H1 (cell line): ENCODE measurements at regions not wholly inside any gene's neighbourhood (a gene's known extent, or its start where the extent isn't known, plus 50 kb on each side); places are given as distances from the start of the nearest gene placed in this dataset.

Experiments
- CTCF ChIA-PET: fragments of 300-600 bp; sonication (Branson Sonifier 250); formaldehyde crosslinking; loops from one replicate; lab custom pipeline; 2021; ENCODE audit not compliant: partially characterized antibody; lab: Charles Lee
- POLR2A ChIA-PET: fragments of 300-600 bp; sonication (Branson Sonifier 250); formaldehyde crosslinking; loops from one replicate; lab custom pipeline; 2021; ENCODE audit warnings: inconsistent platforms; ENCODE audit not compliant: partially characterized antibody; lab: Charles Lee
- DNase-seq, 2 experiments: peaks; one replicate each; pipeline versions ENCODE4 v3.0.0 to v3.0.0-alpha.2; 2010 to 2022; ENCODE audit warnings: low spot score in 2 of 2, low read depth in 1 of 2, mixed read lengths in 1 of 2
- FAIRE-seq: peaks from 2 replicates; lab custom pipeline; 2011; peaks lifted over from hg19 to GRCh38; lab: Jason Lieb, UNC
- H2AFZ ChIP-seq: 2 replicates; pipeline ENCODE4 v1.8.1; 2012; ENCODE audit warnings: low read length, inconsistent platforms
- H2AK5ac ChIP-seq: 2 replicates; pipeline ENCODE4 v1.6.1; 2013; ENCODE audit warnings: low read depth, low read length
- H2BK120ac ChIP-seq: replicated peaks from 2 replicates; pipeline ENCODE3; 2013; ENCODE audit warnings: low read depth, low read length, inconsistent platforms
- H2BK12ac ChIP-seq: 2 replicates; pipeline ENCODE4 v1.6.1; 2013; ENCODE audit warnings: low read depth, low read length
- H2BK15ac ChIP-seq: 2 replicates; pipeline ENCODE4 v1.6.1; 2013; ENCODE audit warnings: low read length
- H2BK20ac ChIP-seq: 2 replicates; pipeline ENCODE4 v1.6.1; 2013; ENCODE audit warnings: low read length
- H2BK5ac ChIP-seq: 2 replicates; pipeline ENCODE4 v1.6.1; 2013; ENCODE audit warnings: low read depth, low read length
- H3K14ac ChIP-seq: 2 replicates; pipeline ENCODE4 v1.6.1; 2013; ENCODE audit warnings: inconsistent platforms; ENCODE audit not compliant: insufficient read length
- H3K18ac ChIP-seq: 2 replicates; pipeline ENCODE4 v1.6.1; 2013; ENCODE audit warnings: low read length; ENCODE audit errors: extremely low read depth
- H3K23ac ChIP-seq: 2 replicates; pipeline ENCODE4 v1.6.1; 2013; ENCODE audit warnings: inconsistent platforms; ENCODE audit not compliant: insufficient read length
- H3K23me2 ChIP-seq: 2 replicates; pipeline ENCODE4 v1.6.1; 2013; ENCODE audit warnings: low read depth, low read length
- H3K27ac ChIP-seq: 2 replicates; pipeline ENCODE4 v1.6.1; 2011; ENCODE audit warnings: low read depth, low read length, inconsistent platforms
- H3K27me3 ChIP-seq, 4 experiments: replicated peaks in 1 of 4; 1 replicate in 1 of 4; 2 replicates in 3 of 4; pipeline versions ENCODE4 v1.6.1 to v1.8.1; 2011 to 2013; ENCODE audit warnings: low read length in 3 of 4, mild to moderate bottlenecking in 3 of 4, inconsistent platforms in 2 of 4, mixed read lengths in 2 of 4, moderate library complexity in 1 of 4; ENCODE audit not compliant: control insufficient read depth in 3 of 4, insufficient read depth in 3 of 4; ENCODE audit errors: extremely low read depth in 1 of 4
- H3K36me3 ChIP-seq, 4 experiments: 2 replicates each; pipeline versions ENCODE4 v1.6.1 to v1.8.1; 2011 to 2013; ENCODE audit warnings: mild to moderate bottlenecking in 4 of 4, low read length in 3 of 4, moderate library complexity in 2 of 4, control low read depth in 1 of 4, inconsistent platforms in 1 of 4; ENCODE audit not compliant: insufficient read depth in 4 of 4, control insufficient read depth in 2 of 4
- H3K4ac ChIP-seq: replicated peaks from 2 replicates; pipeline ENCODE3; 2013; ENCODE audit warnings: low read length, low read depth, mixed read lengths, inconsistent platforms; ENCODE audit not compliant: insufficient read length
- H3K4me1 ChIP-seq, 4 experiments: replicated peaks in 1 of 4; 1 replicate in 1 of 4; 2 replicates in 3 of 4; pipeline versions ENCODE4 v1.6.1 to v1.8.1; 2011 to 2013; ENCODE audit warnings: low read length in 3 of 4, inconsistent platforms in 2 of 4, mixed read lengths in 1 of 4; ENCODE audit not compliant: insufficient read depth in 4 of 4, control insufficient read depth in 3 of 4
- H3K4me2 ChIP-seq, 2 experiments: 2 replicates each; pipeline versions ENCODE4 v1.6.1 to v1.8.1; 2011 to 2013; ENCODE audit warnings: low read depth in 2 of 2, low read length in 2 of 2, control low read depth in 1 of 2, inconsistent platforms in 1 of 2, mild to moderate bottlenecking in 1 of 2; ENCODE audit not compliant: insufficient read depth in 1 of 2
- H3K4me3 ChIP-seq, 4 experiments: fragments of 200-600, 300-600 bp in 1 of 4; sonication (generic), shearing (Covaris generic), sonication (Bioruptor Twin) in 1 of 4; 2 replicates each; pipeline versions ENCODE4 v1.5.1 to v1.8.1; 2011 to 2016; ENCODE audit warnings: low read length in 4 of 4, low read depth in 3 of 4, control low read depth in 2 of 4, inconsistent platforms in 2 of 4, mild to moderate bottlenecking in 2 of 4, mixed read lengths in 1 of 4, moderate library complexity in 1 of 4; ENCODE audit not compliant: insufficient read depth in 2 of 4; ENCODE audit errors: extremely low read depth in 1 of 4
- H3K56ac ChIP-seq: replicated peaks from 2 replicates; pipeline ENCODE3; 2013; ENCODE audit warnings: low read depth, mild to moderate bottlenecking, mixed read lengths, low read length, inconsistent platforms; ENCODE audit not compliant: insufficient read length
- H3K79me1 ChIP-seq: 2 replicates; pipeline ENCODE4 v1.6.1; 2013; ENCODE audit warnings: low read depth, low read length, control low read depth
- H3K79me2 ChIP-seq, 2 experiments: 2 replicates each; pipeline versions ENCODE4 v1.6.1 to v1.8.1; 2012 to 2013; ENCODE audit warnings: low read length in 2 of 2, mild to moderate bottlenecking in 2 of 2, inconsistent platforms in 1 of 2; ENCODE audit not compliant: insufficient read depth in 2 of 2, control insufficient read depth in 1 of 2
- H3K9ac ChIP-seq, 4 experiments: replicated peaks in 1 of 4; 1 replicate in 1 of 4; 2 replicates in 3 of 4; pipeline versions ENCODE4 v1.6.1 to v1.8.1; 2011 to 2013; ENCODE audit warnings: low read depth in 3 of 4, low read length in 3 of 4, control low read depth in 2 of 4, mild to moderate bottlenecking in 2 of 4, moderate library complexity in 2 of 4, inconsistent platforms in 1 of 4; ENCODE audit errors: extremely low read depth in 1 of 4
- H3K9me3 ChIP-seq, 2 experiments: 2 replicates each; pipeline versions ENCODE4 v1.6.1 to v1.8.1; 2012 to 2013; ENCODE audit warnings: mild to moderate bottlenecking in 2 of 2, moderate library complexity in 2 of 2, control low read depth in 1 of 2, inconsistent platforms in 1 of 2, low read depth in 1 of 2, low read length in 1 of 2, mixed read lengths in 1 of 2; ENCODE audit not compliant: insufficient read depth in 2 of 2
- H4K20me1 ChIP-seq, 2 experiments: replicated peaks in 1 of 2; 2 replicates each; pipeline versions ENCODE3 to v1.8.1; 2011 to 2013; ENCODE audit warnings: inconsistent platforms in 2 of 2, low read length in 2 of 2, mild to moderate bottlenecking in 1 of 2; ENCODE audit not compliant: insufficient read depth in 2 of 2, control insufficient read depth in 1 of 2
- H4K5ac ChIP-seq: 2 replicates; pipeline ENCODE4 v1.6.1; 2013; ENCODE audit warnings: low read length, low read depth, mixed read lengths, inconsistent platforms; ENCODE audit not compliant: insufficient read length
- H4K8ac ChIP-seq: 2 replicates; pipeline ENCODE4 v1.8.0; 2013; ENCODE audit warnings: mild to moderate bottlenecking, moderate library complexity, low read length, inconsistent platforms; ENCODE audit not compliant: insufficient read depth; ENCODE audit errors: extremely low read depth
- H4K91ac ChIP-seq: replicated peaks from 2 replicates; pipeline ENCODE3; 2013; ENCODE audit warnings: low read length, mixed read lengths, inconsistent platforms; ENCODE audit not compliant: insufficient read length
- CBX8 ChIP-seq: fragments of 300-800, 300-1000 bp; sonication (generic); IDR thresholded peaks from 2 replicates; pipeline ENCODE4 v1.7.1; 2016; ENCODE audit warnings: low read depth, low read length, borderline replicate concordance
- CHD1 ChIP-seq: IDR thresholded peaks from 2 replicates; pipeline ENCODE4 v1.6.1; 2012; ENCODE audit warnings: low read depth, low read length, improper control_type of control experiment
- KDM1A ChIP-seq: fragments of 200-600, 300-600 bp; sonication (generic); IDR thresholded peaks from 2 replicates; pipeline ENCODE4 v1.7.1; 2016; ENCODE audit warnings: mild to moderate bottlenecking, low read length, borderline replicate concordance
- RAD21 ChIP-seq, 2 experiments: IDR thresholded peaks in 1 of 2; conservative IDR thresholded peaks in 1 of 2; 2 replicates each; pipeline ENCODE4 v1.6.1; 2011; ENCODE audit warnings: low read depth in 2 of 2, low read length in 2 of 2, improper control_type of control experiment in 1 of 2, inconsistent platforms in 1 of 2, mild to moderate bottlenecking in 1 of 2, moderate library complexity in 1 of 2
- SIN3A ChIP-seq, 2 experiments: IDR thresholded peaks in 1 of 2; conservative IDR thresholded peaks in 1 of 2; 2 replicates each; pipeline ENCODE4 v1.6.1; 2011 to 2012; ENCODE audit warnings: low read length in 2 of 2, improper control_type of control experiment in 1 of 2, low read depth in 1 of 2, mild to moderate bottlenecking in 1 of 2
- SIX5 ChIP-seq: IDR thresholded peaks from 2 replicates; pipeline ENCODE4 v1.6.1; 2011; ENCODE audit warnings: mild to moderate bottlenecking, low read depth, low read length
- SP2 ChIP-seq: IDR thresholded peaks from 2 replicates; pipeline ENCODE4 v1.6.1; 2012; ENCODE audit warnings: mild to moderate bottlenecking, low read length, inconsistent platforms
- SP4 ChIP-seq: IDR thresholded peaks from 2 replicates; pipeline ENCODE4 v1.6.1; 2012; ENCODE audit warnings: low read length, inconsistent platforms
- TAF1 ChIP-seq: IDR thresholded peaks from 2 replicates; pipeline ENCODE4 v1.6.1; 2011; ENCODE audit warnings: mild to moderate bottlenecking, low read depth, low read length
- TCF12 ChIP-seq: IDR thresholded peaks from 2 replicates; pipeline ENCODE4 v1.6.1; 2011; ENCODE audit warnings: low read depth, mild to moderate bottlenecking, low read length
- ZNF274 ChIP-seq: IDR thresholded peaks from 2 replicates; pipeline ENCODE4 v1.7.0; 2012; ENCODE audit warnings: low read length, borderline replicate concordance; ENCODE audit errors: extremely low read depth
- WGBS, 2 experiments: shearing (Covaris generic) in 1 of 2; methylation state at CpG; one replicate each; pipeline versions ENCODE4 v1.1.6 to v1.1.7; 2013 to 2015; ENCODE audit warnings: low lambda C conversion rate in 2 of 2, mixed read lengths in 2 of 2, inconsistent platforms in 1 of 2, low coverage in 1 of 2, missing lambda C conversion rate in 1 of 2; ENCODE audit not compliant: insufficient replicate concordance in 2 of 2, insufficient coverage in 1 of 2, insufficient read length in 1 of 2; ENCODE audit errors: extremely low coverage in 1 of 2, missing lambda C conversion rate in 1 of 2; 5-methylcytosine and 5-hydroxymethylcytosine counted together
- TF ChIP-seq, protein P1 (sequence below), 3 experiments: IDR thresholded peaks; 1 replicate in 2 of 3; 2 replicates in 1 of 3; pipeline versions ENCODE4 v1.5.1 to v1.6.1; 2011; ENCODE audit warnings: low read length in 3 of 3, mild to moderate bottlenecking in 3 of 3, inconsistent platforms in 2 of 3, low read depth in 1 of 3, moderate library complexity in 1 of 3; ENCODE audit not compliant: insufficient read depth in 1 of 3; ENCODE audit errors: control extremely low read depth in 1 of 3

DNA sequence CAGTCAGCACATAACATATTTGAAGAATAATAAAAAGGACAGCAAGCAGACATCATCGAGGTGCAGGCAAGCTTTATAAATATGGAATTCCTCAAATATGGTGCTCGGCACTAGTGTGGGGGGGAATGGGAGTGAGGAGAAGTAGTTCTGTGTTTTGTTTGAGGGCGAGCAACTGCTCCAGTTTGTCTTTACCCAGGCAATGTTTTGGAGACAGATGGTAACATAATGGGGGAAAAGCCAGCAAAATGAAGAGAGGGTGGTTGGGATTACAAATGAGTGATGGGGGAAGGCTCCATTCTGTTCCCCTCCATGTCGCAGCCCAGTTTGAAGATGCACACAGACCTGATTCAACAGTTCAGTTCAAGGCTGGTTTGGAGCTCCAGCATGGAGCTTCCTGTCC, 572.9 kb upstream of the DIPK2B start:
- no peak overlapping the region for H2BK15ac ChIP-seq
- CTCF ChIA-PET = no interaction called here
- no peaks in the 10 kb centered on the region for H3K23me2 ChIP-seq
- no peak overlapping the region for H3K4me2 ChIP-seq
- H2BK120ac ChIP-seq = no peak overlapping the region
- H2AFZ ChIP-seq = no peak overlapping the region
- no peaks in the 10 kb centered on the region; the same call in 1 of the 2 replicates for H3K79me1 ChIP-seq
- H3K36me3 ChIP-seq = peaks cover 0 to 10% (median 0%) of the 10 kb centered on the region in 4 experiments; a peak in 1 of 8 replicates
- no peak overlapping the region for H4K91ac ChIP-seq
- H3K56ac ChIP-seq = no peak overlapping the region
- no peaks in the 10 kb centered on the region for H3K27me3 ChIP-seq
- POLR2A ChIA-PET = no interaction called here
- no peak overlapping the region for H3K27ac ChIP-seq
- H2BK12ac ChIP-seq = no peak overlapping the region
- H3K9ac ChIP-seq = no peak overlapping the region
- peaks cover 0 to 2% (median under 1%) of the 10 kb centered on the region in 4 experiments; a peak in 1 of 7 replicates for H3K4me1 ChIP-seq
- peaks cover 9 to 13% of the 10 kb centered on the region in 2 experiments for H4K20me1 ChIP-seq
- H3K4ac ChIP-seq = no peak overlapping the region
- no peak overlapping the region for H3K18ac ChIP-seq
- H3K14ac ChIP-seq = no peak overlapping the region
- H3K4me3 ChIP-seq = no peak overlapping the region
- peaks cover 0 to 95% of the 10 kb centered on the region in 2 experiments; a peak in 2 of 4 replicates for H3K79me2 ChIP-seq
- H3K9me3 ChIP-seq = no peaks in the 10 kb centered on the region
- FAIRE-seq (no peak), DNase-seq (no peak)
- no peak overlapping the region for H2BK20ac ChIP-seq
- H2AK5ac ChIP-seq = no peak overlapping the region
- H3K23ac ChIP-seq = no peak overlapping the region
- H2BK5ac ChIP-seq = no peak overlapping the region
- no peak overlapping the region for H4K8ac ChIP-seq
- WGBS, 2 experiments = 93% methylated on average over 4 of the region's 4 CpGs; no CpG with 5 or more reads in 1 of the 2 experiments
- H4K5ac ChIP-seq = no peak overlapping the region
- TF ChIP-seq RAD21 (IDR thresholded peaks at IDR 0.05 in 1 of 2, conservative IDR thresholded peaks at IDR 0.05 in 1 of 2; ENCODE audit: low read depth in 2 of 2, low read length in 2 of 2) (no peak), ZNF274 (no peak), TCF12 (no peak), TAF1 (no peak), KDM1A (no peak), SP2 (no peak), CBX8 (no peak), SIX5 (no peak), SP4 (no peak), CHD1 (no peak), SIN3A (conservative IDR thresholded peaks at IDR 0.05 in 1 of 2, IDR thresholded peaks at IDR 0.05 in 1 of 2; ENCODE audit: low read depth in 1 of 2, low read length in 2 of 2) (no peak)
- TF ChIP-seq, protein P1, sequence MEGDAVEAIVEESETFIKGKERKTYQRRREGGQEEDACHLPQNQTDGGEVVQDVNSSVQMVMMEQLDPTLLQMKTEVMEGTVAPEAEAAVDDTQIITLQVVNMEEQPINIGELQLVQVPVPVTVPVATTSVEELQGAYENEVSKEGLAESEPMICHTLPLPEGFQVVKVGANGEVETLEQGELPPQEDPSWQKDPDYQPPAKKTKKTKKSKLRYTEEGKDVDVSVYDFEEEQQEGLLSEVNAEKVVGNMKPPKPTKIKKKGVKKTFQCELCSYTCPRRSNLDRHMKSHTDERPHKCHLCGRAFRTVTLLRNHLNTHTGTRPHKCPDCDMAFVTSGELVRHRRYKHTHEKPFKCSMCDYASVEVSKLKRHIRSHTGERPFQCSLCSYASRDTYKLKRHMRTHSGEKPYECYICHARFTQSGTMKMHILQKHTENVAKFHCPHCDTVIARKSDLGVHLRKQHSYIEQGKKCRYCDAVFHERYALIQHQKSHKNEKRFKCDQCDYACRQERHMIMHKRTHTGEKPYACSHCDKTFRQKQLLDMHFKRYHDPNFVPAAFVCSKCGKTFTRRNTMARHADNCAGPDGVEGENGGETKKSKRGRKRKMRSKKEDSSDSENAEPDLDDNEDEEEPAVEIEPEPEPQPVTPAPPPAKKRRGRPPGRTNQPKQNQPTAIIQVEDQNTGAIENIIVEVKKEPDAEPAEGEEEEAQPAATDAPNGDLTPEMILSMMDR (IDR thresholded peaks at IDR 0.05; ENCODE audit: control extremely low read depth in 1 of 3, insufficient read depth in 1 of 3, low read depth in 1 of 3, low read length in 3 of 3) = no peak
